Testis (tissue), 2 donors: ENCODE measurements at regions not wholly inside any gene's neighbourhood (a gene's known extent, or its start where the extent isn't known, plus 50 kb on each side); places are given as distances from the start of the nearest gene placed in this dataset.

Experiments
- POLR2A ChIP-seq: fragments of 450-650 bp; IDR thresholded peaks from one replicate; pipeline ENCODE4 v1.6.1; 2017; ENCODE audit warnings: antibody characterized with exemption, mild to moderate bottlenecking, moderate library complexity
- TF ChIP-seq, protein P1 (sequence below), 3 experiments: fragments of 450-650 bp in 2 of 3; fragments of 200-600 bp in 1 of 3; sonication (generic) in 1 of 3; IDR thresholded peaks; one replicate each; pipeline ENCODE4 v1.5.1; 2016 to 2019; ENCODE audit warnings: antibody characterized with exemption in 3 of 3, mild to moderate bottlenecking in 2 of 3, moderate library complexity in 1 of 3

- TF ChIP-seq, protein P1, sequence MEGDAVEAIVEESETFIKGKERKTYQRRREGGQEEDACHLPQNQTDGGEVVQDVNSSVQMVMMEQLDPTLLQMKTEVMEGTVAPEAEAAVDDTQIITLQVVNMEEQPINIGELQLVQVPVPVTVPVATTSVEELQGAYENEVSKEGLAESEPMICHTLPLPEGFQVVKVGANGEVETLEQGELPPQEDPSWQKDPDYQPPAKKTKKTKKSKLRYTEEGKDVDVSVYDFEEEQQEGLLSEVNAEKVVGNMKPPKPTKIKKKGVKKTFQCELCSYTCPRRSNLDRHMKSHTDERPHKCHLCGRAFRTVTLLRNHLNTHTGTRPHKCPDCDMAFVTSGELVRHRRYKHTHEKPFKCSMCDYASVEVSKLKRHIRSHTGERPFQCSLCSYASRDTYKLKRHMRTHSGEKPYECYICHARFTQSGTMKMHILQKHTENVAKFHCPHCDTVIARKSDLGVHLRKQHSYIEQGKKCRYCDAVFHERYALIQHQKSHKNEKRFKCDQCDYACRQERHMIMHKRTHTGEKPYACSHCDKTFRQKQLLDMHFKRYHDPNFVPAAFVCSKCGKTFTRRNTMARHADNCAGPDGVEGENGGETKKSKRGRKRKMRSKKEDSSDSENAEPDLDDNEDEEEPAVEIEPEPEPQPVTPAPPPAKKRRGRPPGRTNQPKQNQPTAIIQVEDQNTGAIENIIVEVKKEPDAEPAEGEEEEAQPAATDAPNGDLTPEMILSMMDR (IDR thresholded peaks at IDR 0.05): no peak
- TF ChIP-seq POLR2A: no peak
These were observed 258.8 kb upstream of the GK2 start for GRCh38 chr4:79666875-79667274.
